GM12873 (cell line): ENCODE measurements at regions not wholly inside any gene's neighbourhood (a gene's known extent, or its start where the extent isn't known, plus 50 kb on each side); places are given as distances from the start of the nearest gene placed in this dataset.

ENCODE experiments used
- TF ChIP-seq, protein P1 (sequence below): IDR thresholded peaks from 2 replicates; pipeline ENCODE4 v1.5.1; 2012; ENCODE audit warnings: low read depth, mild to moderate bottlenecking, moderate library complexity, low read length, control low read depth; ENCODE audit not compliant: insufficient read depth; ENCODE audit errors: missing control alignments

DNA sequence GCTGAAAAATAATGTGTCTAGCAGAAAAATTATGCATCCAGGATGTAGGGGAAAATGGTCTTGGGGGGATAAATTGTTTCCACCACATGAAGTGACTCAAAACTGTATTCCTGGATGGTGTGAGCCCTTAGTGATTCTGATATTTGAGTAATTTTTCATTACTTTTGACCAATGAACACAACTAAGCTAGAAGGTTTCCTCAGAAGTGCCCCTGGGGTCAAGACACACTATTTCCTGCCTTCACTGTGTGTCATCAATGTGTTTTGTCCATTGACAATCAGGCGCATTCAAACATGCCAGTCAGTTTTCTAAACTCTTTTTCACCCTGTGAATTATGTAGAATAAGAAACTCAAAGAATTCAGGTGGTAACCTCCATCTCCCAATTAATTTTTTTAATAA is 130.5 kb upstream of the REG3G start:
- TF ChIP-seq, protein P1, sequence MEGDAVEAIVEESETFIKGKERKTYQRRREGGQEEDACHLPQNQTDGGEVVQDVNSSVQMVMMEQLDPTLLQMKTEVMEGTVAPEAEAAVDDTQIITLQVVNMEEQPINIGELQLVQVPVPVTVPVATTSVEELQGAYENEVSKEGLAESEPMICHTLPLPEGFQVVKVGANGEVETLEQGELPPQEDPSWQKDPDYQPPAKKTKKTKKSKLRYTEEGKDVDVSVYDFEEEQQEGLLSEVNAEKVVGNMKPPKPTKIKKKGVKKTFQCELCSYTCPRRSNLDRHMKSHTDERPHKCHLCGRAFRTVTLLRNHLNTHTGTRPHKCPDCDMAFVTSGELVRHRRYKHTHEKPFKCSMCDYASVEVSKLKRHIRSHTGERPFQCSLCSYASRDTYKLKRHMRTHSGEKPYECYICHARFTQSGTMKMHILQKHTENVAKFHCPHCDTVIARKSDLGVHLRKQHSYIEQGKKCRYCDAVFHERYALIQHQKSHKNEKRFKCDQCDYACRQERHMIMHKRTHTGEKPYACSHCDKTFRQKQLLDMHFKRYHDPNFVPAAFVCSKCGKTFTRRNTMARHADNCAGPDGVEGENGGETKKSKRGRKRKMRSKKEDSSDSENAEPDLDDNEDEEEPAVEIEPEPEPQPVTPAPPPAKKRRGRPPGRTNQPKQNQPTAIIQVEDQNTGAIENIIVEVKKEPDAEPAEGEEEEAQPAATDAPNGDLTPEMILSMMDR = no peak

DNA sequence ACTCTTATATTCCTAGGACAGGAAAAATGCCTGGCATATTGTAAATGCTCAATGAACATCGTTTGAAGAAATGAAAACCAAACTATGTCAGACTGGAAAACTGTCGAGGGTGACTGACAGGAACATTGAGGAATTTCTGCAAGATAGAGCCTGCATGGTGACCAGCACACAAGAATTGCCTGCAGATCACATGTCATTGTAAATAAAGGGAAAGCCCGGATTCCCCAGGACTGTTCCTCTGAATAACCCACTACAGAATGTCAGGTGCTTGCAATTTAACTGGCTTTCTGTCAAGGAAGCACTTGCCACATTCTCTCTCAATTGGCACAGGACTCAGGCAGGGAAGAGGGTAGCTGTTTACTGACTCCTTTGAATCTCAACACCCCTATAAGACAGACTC is 129.0 kb upstream of the REG3G start:
- TF ChIP-seq, protein P1 = no peak

DNA sequence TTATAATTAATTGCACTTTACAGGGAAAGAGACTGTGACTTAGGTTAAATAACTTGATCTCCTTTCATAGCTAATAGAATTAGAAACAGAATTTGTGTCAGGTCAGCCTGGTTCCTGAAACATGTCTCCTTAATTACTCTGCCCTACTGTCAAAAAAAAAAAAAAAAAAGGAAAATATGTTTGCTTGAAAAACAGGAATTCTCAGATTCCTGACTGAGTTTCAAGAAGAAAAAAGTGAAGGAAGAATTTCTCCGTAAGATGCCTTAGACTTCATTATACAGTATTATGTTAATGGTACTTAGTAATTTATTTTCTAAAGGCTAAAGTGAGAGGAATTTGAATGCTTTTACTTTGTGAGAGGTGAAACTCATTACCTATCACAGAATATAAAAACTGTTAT is 118.4 kb upstream of the REG3G start:
- TF ChIP-seq, protein P1 = no peak

DNA sequence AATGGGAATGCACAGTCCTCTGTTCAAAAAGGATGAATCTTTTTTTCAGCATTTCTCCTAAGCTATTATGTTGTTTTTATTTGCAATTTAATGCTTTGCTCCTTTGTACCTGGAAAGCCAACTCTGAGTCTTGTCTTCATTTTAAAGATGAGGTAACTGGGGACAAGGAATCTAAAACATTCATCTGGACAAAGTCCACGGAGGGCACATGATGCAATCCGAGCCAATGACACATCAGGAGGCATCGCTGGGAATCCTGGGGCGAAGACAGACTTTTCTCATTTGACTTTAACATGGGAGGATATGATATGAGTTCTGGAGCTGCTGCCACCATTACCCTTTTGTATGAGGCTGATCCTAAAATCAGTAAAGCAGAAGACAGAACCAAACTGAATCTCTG is 116.5 kb upstream of the REG3G start:
- TF ChIP-seq, protein P1 = no peak

DNA sequence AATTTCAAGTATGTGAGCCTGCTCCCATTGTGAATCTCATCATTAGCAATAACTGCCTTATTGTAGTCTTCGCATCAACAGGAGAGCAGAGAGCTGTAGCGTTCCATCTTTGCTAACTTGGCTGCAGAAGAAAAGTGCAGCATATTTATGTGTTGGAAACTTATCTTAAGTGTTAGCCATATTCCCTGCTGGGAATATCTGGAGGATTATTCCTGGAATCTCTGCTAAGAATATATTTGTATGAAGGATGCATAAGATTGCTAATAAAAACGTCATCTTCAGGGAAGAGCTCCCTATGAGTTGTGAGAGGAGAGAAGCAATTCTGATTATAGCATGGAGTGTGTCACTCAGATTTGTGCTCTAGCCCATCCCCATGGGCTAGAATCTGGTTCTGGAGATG is 115.1 kb upstream of the REG3G start:
- TF ChIP-seq, protein P1 = no peak

DNA sequence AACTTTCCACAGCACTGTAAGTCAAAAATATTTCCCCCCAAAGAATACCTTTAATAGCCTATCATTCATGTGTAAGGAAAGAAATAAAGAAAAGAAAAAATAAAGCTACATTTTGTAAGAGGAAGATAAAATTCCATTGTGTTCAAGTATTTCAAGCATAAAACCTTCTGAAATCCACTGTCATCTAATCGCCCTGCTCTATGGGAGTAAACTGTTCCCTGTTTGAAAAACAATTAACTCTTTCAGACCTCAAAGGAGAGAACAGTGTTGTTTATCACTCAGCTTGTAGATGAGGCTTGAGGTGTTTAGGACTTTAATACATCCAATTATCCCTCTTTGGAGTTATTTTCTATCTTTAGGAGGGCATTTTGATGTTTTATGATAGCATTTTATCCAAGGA is 112.2 kb upstream of the REG3G start:
- TF ChIP-seq, protein P1 = no peak

DNA sequence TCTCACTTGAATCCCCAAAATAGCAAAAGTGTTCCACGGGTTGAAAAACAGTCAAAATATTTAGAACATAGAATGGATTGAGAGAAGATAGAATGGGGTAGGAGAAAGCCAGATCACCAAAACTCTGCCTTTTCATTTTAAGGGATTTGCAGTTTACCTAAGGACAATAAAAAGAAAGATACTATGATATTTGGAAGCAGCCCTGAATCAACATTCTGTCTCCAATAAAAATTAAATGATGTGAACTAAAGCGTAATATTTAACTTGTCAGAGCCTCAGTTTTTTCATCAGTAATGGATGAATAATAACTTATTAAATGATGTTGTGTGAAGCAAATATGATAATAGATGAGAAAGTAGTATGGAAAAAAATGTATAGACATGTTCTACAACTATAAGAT is 100.2 kb upstream of the REG3G start:
- TF ChIP-seq, protein P1 = no peak
